ENCODE measurements at regions not wholly inside any gene's neighbourhood (a gene's known extent, or its start where the extent isn't known, plus 50 kb on each side); places are given as distances from the start of the nearest gene placed in this dataset.

- TF ChIP-seq HOXD13 (CRISPR knock-in tag; IDR thresholded peaks at IDR 0.05; ENCODE audit: borderline replicate concordance) = no peak
- TF ChIP-seq ZNF140 (tag by site-specific recombination; IDR thresholded peaks at IDR 0.05) = no peak
- no peak for TF ChIP-seq PBX3 (CRISPR knock-in tag; IDR thresholded peaks at IDR 0.05)
- no peak for TF ChIP-seq ZBTB8A (tag by site-specific recombination; IDR thresholded peaks at IDR 0.05)
- TF ChIP-seq ZNF658 (tag by site-specific recombination; IDR thresholded peaks at IDR 0.05) = no peak
- no peak for TF ChIP-seq ZNF677 (tag by site-specific recombination; IDR thresholded peaks at IDR 0.05)
- no peak for TF ChIP-seq ZNF426 (tag by site-specific recombination; IDR thresholded peaks at IDR 0.05)
- no peak for TF ChIP-seq ZNF530 (tag by site-specific recombination; IDR thresholded peaks at IDR 0.05; ENCODE audit: low read depth)
- no peak for TF ChIP-seq ZNF645 (tag by site-specific recombination; IDR thresholded peaks at IDR 0.05)
- no peak for TF ChIP-seq ZNF513 (tag by site-specific recombination; IDR thresholded peaks at IDR 0.05)
These were observed 528.6 kb upstream of the JARID2 start (continued) for GRCh38 chr6:14717307-14717706.

GRCh38 chr6:14718861-14719260 lies 527.0 kb upstream of the JARID2 start:
- ChIA-PET POLR2A (no interaction called here), CTCF (no interaction called here)
- Histone ChIP-seq H3K36me3 (ENCODE audit: control insufficient read depth in 2 of 2, insufficient read depth in 1 of 2, low read length in 2 of 2) (no peaks in the 10 kb centered on the region), H3K27ac (ENCODE audit: extremely low read depth, low read depth, low read length) (no peak overlapping the region), H3K4me3 (ENCODE audit: low read depth, low read length) (no peak overlapping the region), H3K9me3 (ENCODE audit: control insufficient read depth, insufficient read depth, low read depth, low read length) (no peaks in the 10 kb centered on the region), H3K4me1 (ENCODE audit: control insufficient read depth, insufficient read depth, low read length) (no peaks in the 10 kb centered on the region)
- TF ChIP-seq ZBTB11 (tag by site-specific recombination; conservative IDR thresholded peaks at IDR 0.05; ENCODE audit: low read depth) = no peak
- no peak for TF ChIP-seq ZNF707 (tag by site-specific recombination; IDR thresholded peaks at IDR 0.05)
- no peak for TF ChIP-seq ZBTB1 (tag by site-specific recombination; IDR thresholded peaks at IDR 0.05)
- no peak for TF ChIP-seq SP2 (tag by site-specific recombination; IDR thresholded peaks at IDR 0.05)
- no peak for TF ChIP-seq ZNF48 (tag by site-specific recombination; IDR thresholded peaks at IDR 0.05)
- no peak for TF ChIP-seq SETDB1 (IDR thresholded peaks at IDR 0.05; ENCODE audit: insufficient read length, low read length)
- TF ChIP-seq MZF1 (tag by site-specific recombination; IDR thresholded peaks at IDR 0.05; ENCODE audit: borderline replicate concordance) = no peak
- no peak for TF ChIP-seq ZSCAN18 (tag by site-specific recombination; IDR thresholded peaks at IDR 0.05)
- no peak for TF ChIP-seq ZNF169 (tag by site-specific recombination; IDR thresholded peaks at IDR 0.05)
- TF ChIP-seq ZNF239 (tag by site-specific recombination; IDR thresholded peaks at IDR 0.05) = no peak
- no peak for TF ChIP-seq PRDM4 (tag by site-specific recombination; IDR thresholded peaks at IDR 0.05)
- TF ChIP-seq ZSCAN5A (tag by site-specific recombination; IDR thresholded peaks at IDR 0.05) = no peak
- TF ChIP-seq ZNF18 (tag by site-specific recombination; IDR thresholded peaks at IDR 0.05) = no peak
- no peak for TF ChIP-seq ZFP41 (tag by site-specific recombination; IDR thresholded peaks at IDR 0.05; ENCODE audit: borderline replicate concordance)
